B cell (primary cell): ENCODE measurements at regions not wholly inside any gene's neighbourhood (a gene's known extent, or its start where the extent isn't known, plus 50 kb on each side); places are given as distances from the start of the nearest gene placed in this dataset.

Experiments
- ATAC-seq: fragments of 200-7000 bp; cut with Tn5 transposase; one replicate; pipeline ENCODE4 v1.10.0; 2021; ENCODE audit warnings: low read depth, mild to moderate bottlenecking, moderate number of reproducible peaks, moderate library complexity
- CTCF ChIA-PET: fragments of 350-600 bp; sonication (Branson Sonifier 250); formaldehyde crosslinking; loops from one replicate; lab custom pipeline; 2021; ENCODE audit warnings: antibody characterized with exemption, inconsistent platforms; lab: Charles Lee
- POLR2A ChIA-PET: fragments of 350-600 bp; sonication (Branson Sonifier 250); formaldehyde crosslinking; loops from one replicate; lab custom pipeline; 2021; ENCODE audit warnings: antibody characterized with exemption; lab: Charles Lee
- DNase-seq: peaks from one replicate; pipeline ENCODE4 v3.0.0; 2013
- H2AFZ ChIP-seq: 2 replicates; pipeline ENCODE4 v1.6.1; 2012; ENCODE audit warnings: mild to moderate bottlenecking, low read depth, low read length; ENCODE audit not compliant: insufficient read depth, poor library complexity, severe bottlenecking
- H3K27ac ChIP-seq, 2 donors: 1 replicate in 1 of 2; 2 replicates in 1 of 2; pipeline ENCODE4 v1.5.1; 2012 to 2013; ENCODE audit warnings: low read length in 2 of 2, mild to moderate bottlenecking in 2 of 2, moderate library complexity in 1 of 2
- H3K27me3 ChIP-seq, 4 experiments: fragments of 200-600 bp in 1 of 4; sonication (generic) in 1 of 4; replicated peaks in 1 of 4; 1 replicate in 2 of 4; 2 replicates in 2 of 4; pipeline versions ENCODE4 v1.6.1 to v1.7.0; 2013 to 2016; ENCODE audit warnings: low read length in 3 of 4, mild to moderate bottlenecking in 2 of 4, mixed read lengths in 1 of 4, moderate library complexity in 1 of 4; ENCODE audit not compliant: insufficient read depth in 4 of 4, control insufficient read depth in 3 of 4; ENCODE audit errors: control extremely low read depth in 1 of 4
- H3K36me3 ChIP-seq, 2 experiments: replicated peaks in 1 of 2; 1 replicate in 1 of 2; 2 replicates in 1 of 2; pipeline versions ENCODE4 v1.6.1 to v1.7.1; 2013; ENCODE audit warnings: low read length in 1 of 2; ENCODE audit not compliant: insufficient read depth in 2 of 2, control insufficient read depth in 1 of 2; ENCODE audit errors: control extremely low read depth in 1 of 2, extremely low read depth in 1 of 2
- H3K4me1 ChIP-seq, 2 donors: fragments of 200-600 bp in 1 of 2; sonication (generic) in 1 of 2; 1 replicate in 1 of 2; 2 replicates in 1 of 2; pipeline versions ENCODE4 v1.5.1 to v1.6.1; 2013 to 2017; ENCODE audit warnings: low read length in 2 of 2; ENCODE audit not compliant: control insufficient read depth in 2 of 2, insufficient read depth in 2 of 2
- H3K4me2 ChIP-seq: replicated peaks from 2 replicates; pipeline ENCODE3; 2012; ENCODE audit warnings: mild to moderate bottlenecking, low read depth, low read length; ENCODE audit not compliant: poor library complexity, severe bottlenecking
- H3K4me3 ChIP-seq, 5 experiments: fragments of 200-600 bp in 1 of 5; sonication (generic) in 1 of 5; 1 replicate in 3 of 5; 2 replicates in 2 of 5; pipeline versions ENCODE4 v1.5.1 to v1.7.0; 2011 to 2016; ENCODE audit warnings: low read length in 4 of 5, mild to moderate bottlenecking in 4 of 5, low read depth in 2 of 5, control low read depth in 1 of 5, moderate library complexity in 1 of 5; ENCODE audit not compliant: insufficient read depth in 1 of 5; ENCODE audit errors: control extremely low read depth in 1 of 5, extremely low read depth in 1 of 5
- H3K79me2 ChIP-seq: fragments of 200-600 bp; sonication (generic); one replicate; pipeline ENCODE4 v1.6.0; 2016; ENCODE audit warnings: low read length; ENCODE audit not compliant: control insufficient read depth, insufficient read depth
- H3K9ac ChIP-seq: fragments of 200-600 bp; sonication (generic); 2 replicates; pipeline ENCODE4 v1.6.1; 2017; ENCODE audit warnings: mild to moderate bottlenecking, low read length, moderate library complexity
- H3K9me3 ChIP-seq, 3 donors: one replicate each; pipeline versions ENCODE4 v1.6.1 to v1.7.1; 2013; ENCODE audit warnings: low read length in 2 of 3; ENCODE audit not compliant: control insufficient read depth in 2 of 3, insufficient read depth in 1 of 3; ENCODE audit errors: control extremely low read depth in 1 of 3
- H4K20me1 ChIP-seq: 2 replicates; pipeline ENCODE4 v1.6.0; 2012; ENCODE audit warnings: mild to moderate bottlenecking, low read length; ENCODE audit not compliant: insufficient read depth, control insufficient read depth, poor library complexity, severe bottlenecking
- H3K27ac Mint-ChIP-seq: one replicate; pipeline ENCODE4 v1.8.0; 2021; ENCODE audit warnings: mixed read lengths
- H3K27me3 Mint-ChIP-seq: one replicate; pipeline ENCODE4 v1.8.0; 2021; ENCODE audit warnings: mixed read lengths
- H3K4me1 Mint-ChIP-seq: one replicate; pipeline ENCODE4 v1.8.0; 2021; ENCODE audit warnings: mixed read lengths
- H3K4me3 Mint-ChIP-seq: one replicate; pipeline ENCODE4 v1.8.0; 2021; ENCODE audit warnings: mixed read lengths
- H3K9me3 Mint-ChIP-seq: one replicate; pipeline ENCODE4 v1.8.0; 2022; ENCODE audit warnings: mixed read lengths; ENCODE audit not compliant: insufficient read depth
- CTCF ChIP-seq: fragments of 200-600 bp; IDR thresholded peaks from one replicate; pipeline ENCODE4 v1.8.0; 2022; ENCODE audit warnings: antibody characterized with exemption, mild to moderate bottlenecking
- EZH2 ChIP-seq: IDR thresholded peaks from 2 replicates; pipeline ENCODE4 v1.6.1; 2012; ENCODE audit warnings: borderline replicate concordance, low read depth, mild to moderate bottlenecking, moderate library complexity, low read length; ENCODE audit not compliant: insufficient read depth, poor library complexity, severe bottlenecking
- WGBS: methylation state at CpG from one replicate; pipeline ENCODE4 v1.1.5; 2013; ENCODE audit warnings: missing lambda C conversion rate; ENCODE audit not compliant: insufficient coverage; 5-methylcytosine and 5-hydroxymethylcytosine counted together
- intact Hi-C: fragments of 100-400 bp; cut with micrococcal nuclease; formaldehyde crosslinking; loops from one replicate; pipeline ENCODE4 v1.10.0; 2022

DNA sequence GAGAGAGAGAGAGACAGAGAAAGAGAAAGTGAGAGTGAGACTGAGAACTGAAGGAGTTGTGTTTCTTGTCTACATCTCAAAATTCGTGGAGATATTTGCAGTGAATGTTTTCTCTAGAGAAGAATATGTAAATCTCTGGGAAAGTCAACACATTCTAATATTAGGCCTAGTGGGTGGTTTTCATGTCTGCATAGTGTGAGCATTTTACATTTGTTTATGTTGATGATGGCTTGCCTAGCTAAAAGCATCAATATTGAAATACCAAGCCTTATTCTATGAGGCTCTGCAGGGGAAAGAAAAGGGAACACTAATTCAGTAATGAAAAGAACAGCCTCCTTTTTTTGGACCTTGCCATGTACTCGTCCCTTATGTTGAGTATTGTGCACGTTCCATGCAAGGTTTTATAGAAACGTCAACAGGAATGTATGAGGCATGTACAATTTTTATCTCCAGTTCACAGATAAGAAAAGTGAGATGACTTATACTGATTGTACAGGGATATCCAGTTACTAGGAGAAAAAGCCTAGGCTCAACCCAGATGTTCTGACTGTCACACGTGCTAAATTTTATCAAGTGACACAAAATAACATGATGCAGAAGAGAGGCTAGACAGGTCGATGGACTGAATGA is 1288.9 kb upstream of the SLC10A2 start:
- Histone ChIP-seq H3K36me3 (no peaks in the 10 kb centered on the region), H3K4me1 (no peaks in the 10 kb centered on the region), H3K4me2 (no peak overlapping the region), H3K27me3 (no peaks in the 10 kb centered on the region), H3K9me3 (no peaks in the 10 kb centered on the region), H3K27ac (no peak overlapping the region), H2AFZ (no peak overlapping the region), H3K4me3 (no peak overlapping the region), H4K20me1 (no peaks in the 10 kb centered on the region), H3K9ac (no peak overlapping the region), H3K79me2 (no peaks in the 10 kb centered on the region)
- Mint-ChIP-seq H3K27ac (no peak overlapping the region), H3K9me3 (peaks cover 2% of the 10 kb centered on the region), H3K4me3 (no peak overlapping the region), H3K27me3 (no peaks in the 10 kb centered on the region), H3K4me1 (no peaks in the 10 kb centered on the region)
- 96% methylated on average over 5 of the region's 6 CpGs for WGBS
- ATAC-seq (no peak), DNase-seq (no peak)
- intact Hi-C loops = no loop called here
- TF ChIP-seq EZH2 = no peak
- no peak for TF ChIP-seq CTCF
- ChIA-PET POLR2A (no interaction called here), CTCF (no interaction called here)

GRCh38 chr13:104327211-104327610 is 1261.0 kb upstream of the SLC10A2 start:
- TF ChIP-seq EZH2 (no peak), CTCF (no peak)
- Histone ChIP-seq H3K4me2 (no peak overlapping the region), H3K79me2 (no peaks in the 10 kb centered on the region), H3K9me3 (no peaks in the 10 kb centered on the region), H3K36me3 (no peaks in the 10 kb centered on the region), H3K9ac (no peak overlapping the region), H4K20me1 (no peaks in the 10 kb centered on the region), H2AFZ (no peak overlapping the region), H3K27ac (no peak overlapping the region), H3K4me3 (no peak overlapping the region), H3K4me1 (no peaks in the 10 kb centered on the region), H3K27me3 (no peaks in the 10 kb centered on the region)
- ATAC-seq (no peak), DNase-seq (no peak)
- H3K4me3 Mint-ChIP-seq = no peak overlapping the region
- no peaks in the 10 kb centered on the region for H3K4me1 Mint-ChIP-seq
- H3K27me3 Mint-ChIP-seq = no peaks in the 10 kb centered on the region
- intact Hi-C loops = no loop called here
- peaks cover 2% of the 10 kb centered on the region for H3K9me3 Mint-ChIP-seq
- H3K27ac Mint-ChIP-seq = no peak overlapping the region
- ChIA-PET POLR2A (no interaction called here), CTCF (no interaction called here)
